Stromal cell of bone marrow (primary cell): ENCODE measurements at regions not wholly inside any gene's neighbourhood (a gene's known extent, or its start where the extent isn't known, plus 50 kb on each side); places are given as distances from the start of the nearest gene placed in this dataset.

Experiments
- DNase-seq: peaks from one replicate; pipeline ENCODE4 v3.0.0-alpha.2; 2012; ENCODE audit warnings: low read depth

DNA sequence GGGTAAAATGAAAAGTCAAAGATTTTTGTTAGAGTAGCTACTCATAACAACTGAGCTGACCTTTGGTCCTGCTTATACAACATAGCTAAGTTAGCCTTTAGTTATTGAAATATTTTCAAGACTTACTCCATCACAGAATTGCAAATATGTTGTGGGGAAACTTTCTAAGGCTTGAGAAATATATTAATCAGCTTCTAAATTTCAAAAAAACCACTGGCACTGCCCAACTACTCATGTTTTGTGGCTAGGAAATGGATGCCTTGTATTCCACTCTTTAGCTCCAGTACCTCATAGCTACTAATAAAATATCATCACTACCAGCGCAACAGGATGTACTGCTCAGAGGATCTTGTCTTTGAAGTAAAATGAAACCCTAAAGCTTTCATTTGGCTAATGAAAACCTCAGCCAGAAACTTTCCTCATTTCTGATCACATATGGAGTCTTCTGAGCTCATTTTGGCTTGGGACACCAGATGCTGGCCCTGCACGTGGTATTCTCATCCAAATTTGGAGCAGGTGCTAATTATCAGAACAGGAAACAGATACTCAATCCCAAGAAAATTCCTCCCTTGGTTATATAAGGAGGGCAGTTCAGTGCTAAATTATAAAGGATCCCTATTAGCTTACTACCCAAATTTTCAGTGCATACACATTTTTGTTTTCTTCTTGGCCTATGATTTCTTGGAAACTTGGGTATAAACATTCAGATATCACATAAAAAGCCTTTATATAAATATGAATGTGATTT is 690.7 kb downstream of the ADGRL2 start:
- peak; percentile 45 for DNase-seq

- DNase-seq, result no peak
Observed at GRCh38 chr1:82487778-82488177, 687.0 kb downstream of the ADGRL2 start.

DNA sequence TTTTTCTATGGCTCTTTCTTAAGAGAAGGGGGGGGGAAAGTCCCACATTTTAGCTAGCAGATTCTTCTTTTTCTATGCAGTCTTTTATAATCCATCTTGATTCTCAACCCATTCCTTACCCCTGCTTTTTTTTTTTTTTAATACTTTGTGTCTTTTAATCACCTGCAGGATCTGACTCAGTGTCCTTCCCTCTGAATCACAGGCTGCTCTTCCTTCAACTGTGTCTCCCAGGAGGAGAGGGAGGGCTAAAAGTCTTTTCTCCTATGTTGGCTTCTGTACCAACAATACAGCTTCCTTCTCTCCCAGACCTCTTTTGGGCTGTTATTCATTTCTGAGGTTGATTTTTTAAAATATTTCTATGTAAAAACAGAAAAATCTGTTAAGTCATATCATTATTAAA is 686.2 kb downstream of the ADGRL2 start:
- no peak for DNase-seq

DNA sequence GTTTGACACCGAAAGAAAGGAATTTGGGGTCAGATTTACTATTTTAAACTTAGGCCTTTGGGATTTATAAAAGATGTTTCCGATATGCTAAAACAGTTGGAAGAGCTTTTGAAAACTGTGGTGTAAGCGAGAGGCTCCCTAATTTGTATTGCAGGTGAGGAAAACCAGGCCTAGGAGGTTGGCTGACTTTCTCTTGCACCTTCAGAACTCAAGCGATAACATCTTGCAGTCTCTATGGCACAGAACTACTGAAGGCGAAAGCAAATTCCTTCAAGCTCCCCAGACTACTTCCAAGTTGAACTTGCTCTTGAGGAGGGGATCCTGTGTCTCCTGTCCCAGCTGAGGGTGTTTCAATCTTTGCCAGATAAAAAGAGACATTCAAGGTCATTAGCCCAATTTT is 685.7 kb downstream of the ADGRL2 start:
- DNase-seq, result no peak

DNA sequence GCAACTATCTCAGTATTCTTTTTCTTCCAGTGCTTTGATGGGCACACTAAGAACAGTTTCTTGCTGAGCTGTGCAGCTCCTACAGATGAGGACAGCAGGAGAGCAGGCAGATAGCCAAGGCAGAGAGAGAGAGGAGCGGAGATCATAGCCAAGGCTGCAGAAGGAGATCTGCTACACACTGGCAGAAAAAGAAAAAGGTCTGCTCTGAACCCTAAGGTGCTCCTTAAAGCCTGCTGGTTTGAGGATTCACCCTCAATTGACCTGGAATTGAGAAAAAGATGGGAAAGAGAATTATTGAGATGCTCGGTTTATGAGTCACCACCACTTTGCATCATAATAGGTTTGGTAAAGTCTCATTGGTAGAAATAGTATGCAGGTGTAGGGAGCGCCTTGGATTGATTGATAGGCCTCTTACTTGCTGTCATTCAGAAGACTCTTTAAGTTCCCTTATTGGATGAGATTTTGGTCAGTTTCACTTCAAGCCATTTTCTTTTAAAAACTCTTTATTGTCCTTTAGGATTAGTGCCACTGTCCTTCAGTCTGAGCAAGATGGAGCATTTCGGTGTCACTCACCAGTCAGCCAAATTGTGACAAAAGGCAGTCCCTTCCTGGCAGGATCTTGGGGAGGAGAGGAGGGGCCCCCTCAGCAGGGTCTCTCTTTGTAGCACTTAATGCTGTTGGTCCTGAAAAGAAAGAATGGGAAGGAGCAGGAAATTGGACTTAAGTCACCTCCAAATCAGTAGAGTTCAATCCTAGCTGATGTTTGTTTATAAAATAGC is 685.0 kb downstream of the ADGRL2 start:
- no peak for DNase-seq

GRCh38 chr1:82483146-82483545 is 682.4 kb downstream of the ADGRL2 start:
- no peak for DNase-seq

GRCh38 chr1:82478916-82479315 is 678.2 kb downstream of the ADGRL2 start:
- DNase-seq, result no peak

GRCh38 chr1:82472489-82473131 is 671.9 kb downstream of the ADGRL2 start:
- DNase-seq, result no peak

- DNase-seq, result no peak
Observed at GRCh38 chr1:82466891-82467290, 666.2 kb downstream of the ADGRL2 start.

DNA sequence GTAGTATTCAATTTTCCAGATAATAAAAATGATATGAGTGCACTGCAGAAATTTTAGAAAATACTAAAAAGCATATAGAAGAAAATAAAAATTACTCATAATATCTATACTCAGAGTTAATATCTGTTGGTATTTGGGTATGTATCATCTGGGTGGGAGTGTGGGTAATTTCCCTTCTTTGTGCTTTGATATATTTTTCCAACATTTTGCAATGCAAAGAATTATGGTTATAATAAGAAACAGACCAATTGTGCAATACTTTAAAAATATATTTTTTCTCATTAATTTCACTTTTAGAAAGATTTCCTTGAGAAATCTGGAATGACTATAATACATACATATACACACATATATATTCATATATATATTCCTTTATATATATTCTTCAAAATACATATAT is 665.7 kb downstream of the ADGRL2 start:
- DNase-seq, result no peak

GRCh38 chr1:82465024-82465423 is 664.3 kb downstream of the ADGRL2 start:
- no peak for DNase-seq

GRCh38 chr1:82464362-82465001 is 663.7 kb downstream of the ADGRL2 start:
- peak; percentile 55 for DNase-seq

DNA sequence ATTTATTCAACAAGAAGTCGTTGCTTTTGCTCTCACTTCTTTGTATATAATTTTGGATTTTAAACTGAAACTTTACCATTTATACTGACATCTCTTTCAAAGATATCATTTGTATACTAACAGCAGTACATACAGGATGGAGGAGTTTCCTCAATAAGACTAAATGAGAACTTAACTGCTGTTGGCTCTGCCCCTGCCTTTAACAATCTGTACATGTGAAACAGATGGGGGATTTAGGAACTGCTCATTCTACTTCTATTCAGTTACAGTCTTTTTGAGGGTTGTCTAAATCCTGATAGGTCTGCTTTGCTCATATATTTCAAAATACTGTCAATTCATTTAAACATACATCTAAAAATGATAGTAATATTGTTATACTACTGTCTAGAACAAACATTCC is 663.2 kb downstream of the ADGRL2 start:
- no peak for DNase-seq

DNA sequence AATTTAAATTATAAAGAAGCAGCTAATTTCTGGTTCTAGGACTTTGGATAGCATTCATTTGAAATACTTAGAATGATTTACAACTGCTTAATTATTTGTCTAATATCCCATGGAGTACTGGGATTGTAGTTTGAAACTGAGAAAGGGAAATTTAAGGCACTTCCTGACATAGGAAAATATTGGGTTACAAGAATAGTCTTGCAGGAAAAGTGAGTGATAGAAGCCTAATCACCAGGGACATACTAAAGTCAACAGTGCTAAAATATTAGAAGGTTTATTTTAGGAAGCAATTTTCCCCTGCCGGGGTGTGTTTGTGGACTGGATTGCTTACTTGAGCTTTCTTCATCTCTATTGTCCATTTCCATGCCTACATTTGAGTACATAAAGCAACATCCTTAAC is 661.6 kb downstream of the ADGRL2 start:
- no peak for DNase-seq

- no peak for DNase-seq
Observed at GRCh38 chr1:82455342-82455741, 654.6 kb downstream of the ADGRL2 start.

DNA sequence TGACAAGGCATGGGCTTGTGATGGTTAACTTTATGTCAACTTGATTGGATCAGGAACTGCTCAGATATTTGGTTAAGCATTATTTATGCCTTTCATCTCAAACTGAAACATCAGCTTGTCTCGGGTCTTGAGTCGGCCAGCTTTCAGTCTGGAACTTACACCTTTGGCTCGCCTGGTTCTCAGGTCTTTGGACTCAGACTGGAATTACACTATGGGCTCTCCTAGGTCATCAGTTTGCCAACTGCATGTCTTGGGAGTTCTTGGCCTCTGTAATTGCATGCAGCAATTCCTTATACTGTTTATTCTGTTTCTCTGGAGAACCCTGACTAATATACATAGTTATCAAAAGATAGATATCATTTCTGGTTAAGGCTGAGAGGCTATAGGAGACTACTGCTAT is 653.7 kb downstream of the ADGRL2 start:
- DNase-seq, result no peak

DNA sequence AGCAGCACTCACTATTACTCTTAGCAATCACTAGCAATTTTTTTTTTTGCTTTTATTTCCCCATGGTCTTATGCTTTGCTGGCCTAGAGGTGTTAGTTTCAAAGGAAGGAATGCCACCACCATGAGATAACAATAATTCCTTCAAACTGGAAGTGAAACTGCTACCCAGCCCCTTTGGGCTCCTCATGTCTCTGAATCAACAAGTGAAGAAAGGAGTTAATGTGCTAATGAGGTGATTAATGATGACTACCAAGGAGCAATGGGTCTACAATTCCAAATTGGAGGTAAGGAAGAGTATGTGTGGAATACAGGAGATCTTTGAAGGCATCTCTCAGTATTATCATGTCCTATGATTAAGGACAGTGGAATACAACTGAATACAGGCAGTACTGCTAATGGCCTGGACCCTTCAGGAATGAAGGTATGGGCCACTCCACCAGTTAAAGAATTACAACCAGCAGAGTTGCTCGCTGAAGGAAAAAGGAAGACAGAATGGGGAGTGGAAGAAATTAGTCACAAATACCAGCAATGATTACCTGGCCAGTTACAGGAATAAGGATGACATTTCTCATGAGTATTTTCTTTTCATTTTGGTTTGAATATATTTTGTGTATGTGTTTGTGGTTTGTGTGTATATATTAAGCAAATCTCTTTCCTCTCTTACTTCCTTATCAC is 652.9 kb downstream of the ADGRL2 start:
- DNase-seq, result no peak

DNA sequence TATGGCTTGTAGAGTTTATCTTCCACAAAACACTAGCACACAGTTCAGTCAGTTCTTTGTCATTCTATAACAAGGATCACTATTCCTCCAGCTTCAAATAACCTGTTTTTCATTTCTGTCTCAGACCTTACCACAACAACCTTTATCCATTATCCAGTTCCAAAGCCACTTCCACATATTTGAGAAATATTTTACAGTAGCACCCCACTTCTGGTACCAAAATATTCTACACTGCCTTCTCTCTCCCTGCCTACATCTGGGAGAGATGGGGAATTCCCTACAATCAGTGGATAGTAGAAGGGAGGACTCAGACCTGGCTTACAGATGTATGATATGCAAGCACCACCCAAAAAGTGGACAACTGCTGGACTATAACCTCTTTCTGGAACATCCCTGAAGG is 651.4 kb downstream of the ADGRL2 start:
- no peak for DNase-seq

GRCh38 chr1:82451191-82451590 is 650.5 kb downstream of the ADGRL2 start:
- DNase-seq, result no peak

GRCh38 chr1:82449506-82450057 is 648.8 kb downstream of the ADGRL2 start:
- no peak for DNase-seq

DNA sequence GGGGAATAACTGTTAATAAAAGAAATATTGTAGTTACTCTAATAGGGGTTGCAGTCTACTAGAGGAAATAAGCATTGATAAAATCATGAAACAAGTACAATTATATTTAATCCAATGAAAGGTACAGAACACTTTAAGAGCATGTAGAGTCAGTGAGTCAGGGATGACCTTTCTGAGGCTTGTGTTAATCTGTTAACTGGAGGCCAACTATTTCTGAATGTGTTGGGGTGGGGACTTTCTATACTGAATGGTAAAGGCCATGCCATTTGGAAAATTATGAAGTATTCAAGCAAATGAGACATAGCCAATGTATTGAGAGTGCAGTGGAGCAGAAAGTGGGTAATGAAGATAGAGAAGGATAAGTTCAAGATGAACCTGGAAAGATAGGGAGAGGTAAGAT is 646.2 kb downstream of the ADGRL2 start:
- no peak for DNase-seq

GRCh38 chr1:82446236-82446635 is 645.5 kb downstream of the ADGRL2 start:
- no peak for DNase-seq
